Left ventricle myocardium inferior (tissue), 1 donor: ENCODE measurements at regions not wholly inside any gene's neighbourhood (a gene's known extent, or its start where the extent isn't known, plus 50 kb on each side); places are given as distances from the start of the nearest gene placed in this dataset.

ENCODE experiments used
- DNase-seq: peaks from one replicate; pipeline ENCODE4 v3.0.0-alpha.2; 2020
- H3K27ac ChIP-seq: fragments of 200-600 bp; replicated peaks from 2 replicates; pipeline ENCODE4 v1.8.0; 2021
- H3K27me3 ChIP-seq: fragments of 200-600 bp; 2 replicates; pipeline ENCODE4 v1.8.0; 2021; ENCODE audit warnings: low read depth
- H3K36me3 ChIP-seq: fragments of 200-600 bp; 2 replicates; pipeline ENCODE4 v1.8.0; 2021
- H3K4me1 ChIP-seq: fragments of 200-600 bp; 2 replicates; pipeline ENCODE4 v1.8.0; 2021
- H3K4me3 ChIP-seq: fragments of 200-600 bp; 2 replicates; pipeline ENCODE4 v1.8.0; 2021; ENCODE audit warnings: mild to moderate bottlenecking, moderate library complexity
- H3K9me3 ChIP-seq: fragments of 200-600 bp; replicated peaks from 2 replicates; pipeline ENCODE4 v1.8.0; 2021
- CTCF ChIP-seq: fragments of 200-600 bp; IDR thresholded peaks from 2 replicates; pipeline ENCODE4 v1.8.0; 2021; ENCODE audit warnings: antibody characterized with exemption, mild to moderate bottlenecking, borderline replicate concordance
- intact Hi-C: fragments of 100-400 bp; cut with micrococcal nuclease; formaldehyde crosslinking; loops from one replicate; pipeline ENCODE4 v1.11.0; 2022
- donor health status: DM: no; HTN: yes; CAD: no; lungs with severe emphysema.

- Histone ChIP-seq H3K27ac (no peak overlapping the region), H3K4me1 (no peaks in the 10 kb centered on the region), H3K4me3 (no peak overlapping the region), H3K9me3 (peaks cover 23% of the 10 kb centered on the region), H3K36me3 (peaks cover 4% of the 10 kb centered on the region), H3K27me3 (no peaks in the 10 kb centered on the region)
- no peak for DNase-seq
- intact Hi-C loops, result no loop called here
- TF ChIP-seq CTCF, result no peak
Observed at GRCh38 chr10:36068542-36068941, 426.4 kb upstream of the FZD8 start.

DNA sequence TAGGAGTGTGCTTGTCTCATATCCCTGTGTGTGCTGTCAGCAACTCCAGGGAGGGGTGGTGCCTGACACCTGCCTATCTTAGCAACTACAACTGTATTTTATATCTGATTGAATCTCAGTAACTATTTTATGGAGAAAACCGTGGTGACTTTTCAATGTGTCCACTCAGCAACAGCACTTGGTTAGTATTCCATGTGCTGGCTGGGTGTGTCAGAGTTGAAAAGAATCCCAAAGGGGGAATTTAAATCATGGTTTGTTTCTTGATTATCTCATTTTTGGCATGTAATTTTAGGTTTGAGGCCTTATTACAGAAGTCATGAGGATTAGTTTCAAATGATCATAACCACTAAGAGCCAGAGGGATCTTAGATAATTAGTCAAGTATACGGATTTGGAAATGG is 425.7 kb upstream of the FZD8 start:
- no peaks in the 10 kb centered on the region for H3K4me1 ChIP-seq
- intact Hi-C loops, result no loop called here
- TF ChIP-seq CTCF, result no peak
- H3K36me3 ChIP-seq, result peaks cover 4% of the 10 kb centered on the region
- no peaks in the 10 kb centered on the region for H3K27me3 ChIP-seq
- DNase-seq, result no peak
- no peak overlapping the region for H3K4me3 ChIP-seq
- no peak overlapping the region for H3K27ac ChIP-seq
- peaks cover 23% of the 10 kb centered on the region for H3K9me3 ChIP-seq

DNA sequence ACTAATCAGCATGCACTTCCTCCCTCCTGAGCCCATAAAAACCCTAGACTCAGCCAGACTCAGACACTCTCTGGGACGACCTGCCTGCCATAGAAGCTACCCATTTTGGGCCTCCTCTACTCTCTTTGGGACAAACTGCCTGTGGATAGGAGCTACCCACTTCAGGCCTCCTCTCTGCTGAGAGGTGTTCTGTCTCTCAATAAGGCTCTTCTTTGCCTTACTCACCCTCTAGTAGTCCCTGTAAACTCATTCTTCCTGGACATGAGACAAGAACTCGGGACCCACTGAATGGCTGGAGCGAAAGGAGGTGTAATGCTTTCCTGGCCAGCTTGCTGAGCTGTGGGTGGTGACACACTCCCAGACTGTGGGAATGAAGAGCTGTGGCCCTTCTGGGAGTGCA is 424.8 kb upstream of the FZD8 start:
- Histone ChIP-seq H3K27ac (no peak overlapping the region), H3K9me3 (peaks cover 19% of the 10 kb centered on the region), H3K4me3 (no peak overlapping the region), H3K36me3 (peaks cover 4% of the 10 kb centered on the region), H3K27me3 (no peaks in the 10 kb centered on the region), H3K4me1 (no peaks in the 10 kb centered on the region)
- no peak for TF ChIP-seq CTCF
- intact Hi-C loops, result no loop called here
- no peak for DNase-seq

- Histone ChIP-seq H3K36me3 (peaks cover 4% of the 10 kb centered on the region), H3K9me3 (peaks cover 19% of the 10 kb centered on the region), H3K27me3 (no peaks in the 10 kb centered on the region), H3K27ac (no peak overlapping the region), H3K4me1 (no peaks in the 10 kb centered on the region), H3K4me3 (no peak overlapping the region)
- intact Hi-C loops, result no loop called here
- DNase-seq, result no peak
- TF ChIP-seq CTCF, result no peak
Observed at GRCh38 chr10:36066102-36066501, 424.0 kb upstream of the FZD8 start.

- intact Hi-C loops, result no loop called here
- H3K4me1 ChIP-seq, result no peaks in the 10 kb centered on the region
- no peak overlapping the region for H3K27ac ChIP-seq
- peaks cover 19% of the 10 kb centered on the region for H3K9me3 ChIP-seq
- no peak for DNase-seq
- H3K27me3 ChIP-seq, result no peaks in the 10 kb centered on the region
- H3K36me3 ChIP-seq, result peaks cover 4% of the 10 kb centered on the region
- TF ChIP-seq CTCF, result no peak
- no peak overlapping the region for H3K4me3 ChIP-seq
Observed at GRCh38 chr10:36063396-36063795, 421.3 kb upstream of the FZD8 start.

- H3K4me3 ChIP-seq, result no peak overlapping the region
- H3K9me3 ChIP-seq, result peaks cover 10% of the 10 kb centered on the region
- DNase-seq, result no peak
- no peaks in the 10 kb centered on the region for H3K27me3 ChIP-seq
- no peaks in the 10 kb centered on the region for H3K36me3 ChIP-seq
- no peak for TF ChIP-seq CTCF
- intact Hi-C loops, result no loop called here
- H3K27ac ChIP-seq, result no peak overlapping the region
- H3K4me1 ChIP-seq, result no peaks in the 10 kb centered on the region
Observed at GRCh38 chr10:36057731-36058130, 415.6 kb upstream of the FZD8 start.
